WI38 (cell line): ENCODE measurements at regions not wholly inside any gene's neighbourhood (a gene's known extent, or its start where the extent isn't known, plus 50 kb on each side); places are given as distances from the start of the nearest gene placed in this dataset.

Experiments
- H3K4me3 ChIP-seq: 2 replicates; pipeline ENCODE4 v1.5.1; 2011; ENCODE audit warnings: low read depth, mild to moderate bottlenecking, control low read depth, low read length
- CTCF ChIP-seq: IDR thresholded peaks from 2 replicates; pipeline ENCODE4 v1.5.1; 2012; ENCODE audit warnings: low read depth, mild to moderate bottlenecking, control low read depth, low read length

GRCh38 chr4:167602157-167602556 lies 367.9 kb upstream of the SPOCK3 start:
- no peak overlapping the region for H3K4me3 ChIP-seq
- TF ChIP-seq CTCF = no peak

GRCh38 chr4:167606551-167606950 lies 372.3 kb upstream of the SPOCK3 start:
- TF ChIP-seq CTCF = no peak

GRCh38 chr4:167613381-167613780 lies 379.1 kb upstream of the SPOCK3 start:
- H3K4me3 ChIP-seq = no peak overlapping the region
- TF ChIP-seq CTCF = no peak

More at GRCh38 chr4:167606551-167606950, 372.3 kb upstream of the SPOCK3 start:
- H3K4me3 ChIP-seq = no peak overlapping the region

DNA sequence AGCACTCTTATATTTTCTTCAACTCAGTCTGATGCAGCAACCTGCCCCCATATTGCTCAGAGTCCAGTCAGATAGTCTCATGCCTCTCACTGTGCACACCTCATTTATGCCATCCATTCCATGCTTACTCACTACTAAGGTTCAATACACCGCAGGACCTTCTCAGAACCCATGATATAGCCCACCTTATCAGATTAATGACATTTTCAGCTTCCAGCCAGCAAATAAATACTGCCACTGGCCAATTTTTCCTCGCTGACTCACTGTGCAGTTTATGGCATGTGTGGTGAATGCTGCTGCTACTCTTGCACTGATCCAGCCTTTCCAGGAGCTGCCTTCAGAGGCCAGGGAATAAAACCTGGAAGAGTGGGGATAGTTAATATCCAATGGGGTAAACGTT lies 380.6 kb upstream of the SPOCK3 start:
- no peak overlapping the region for H3K4me3 ChIP-seq
- no peak for TF ChIP-seq CTCF

DNA sequence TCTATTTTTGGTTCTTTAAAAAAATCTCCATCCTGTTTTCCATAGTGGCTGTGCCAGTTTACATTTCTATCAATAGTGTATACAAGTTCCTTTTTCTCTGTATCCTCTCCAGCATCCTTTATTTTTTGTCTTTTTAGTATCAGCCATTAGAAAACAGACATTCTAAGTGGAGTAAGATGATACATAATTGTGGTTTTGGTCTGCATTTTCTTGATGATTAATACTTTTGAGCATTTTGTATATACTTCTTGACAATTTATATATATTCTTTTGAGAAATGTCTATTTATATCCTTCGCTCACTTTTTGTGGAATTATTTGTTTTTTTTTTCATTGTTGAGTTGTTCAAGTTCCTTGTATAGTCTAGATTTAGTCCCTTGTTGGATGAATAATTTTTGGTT lies 382.2 kb upstream of the SPOCK3 start:
- TF ChIP-seq CTCF = no peak
- no peak overlapping the region for H3K4me3 ChIP-seq

- H3K4me3 ChIP-seq = no peak overlapping the region
- peak; percentile 42 for TF ChIP-seq CTCF
Observed at GRCh38 chr4:167622481-167623240, 388.4 kb upstream of the SPOCK3 start.

GRCh38 chr4:167623241-167623572 lies 388.9 kb upstream of the SPOCK3 start:
- TF ChIP-seq CTCF = no peak

More at GRCh38 chr4:167623241-167623572, 388.9 kb upstream of the SPOCK3 start:
- H3K4me3 ChIP-seq = no peak overlapping the region
